Effector CD8-positive, alpha-beta T cell (primary cell): ENCODE measurements at regions not wholly inside any gene's neighbourhood (a gene's known extent, or its start where the extent isn't known, plus 50 kb on each side); places are given as distances from the start of the nearest gene placed in this dataset.

Source experiments
- DNase-seq: peaks from one replicate; lab custom pipeline; 2025; lab: John Stamatoyannopoulos, UW

- no peak for DNase-seq
Observed at GRCh38 chr13:24008679-24009078, 111.4 kb upstream of the C1QTNF9B start.

GRCh38 chr13:24011266-24011665 lies 114.0 kb upstream of the C1QTNF9B start:
- no peak for DNase-seq

- DNase-seq = no peak
Observed at GRCh38 chr13:24012648-24013047, 115.3 kb upstream of the C1QTNF9B start.

- DNase-seq = no peak
Observed at GRCh38 chr13:24013189-24013588, 115.9 kb upstream of the C1QTNF9B start.

- no peak for DNase-seq
Observed at GRCh38 chr13:24016046-24016445, 118.7 kb upstream of the C1QTNF9B start.

GRCh38 chr13:24022568-24022967 lies 125.3 kb upstream of the C1QTNF9B start:
- no peak for DNase-seq

GRCh38 chr13:24023073-24023472 lies 125.8 kb upstream of the C1QTNF9B start:
- DNase-seq = no peak

- DNase-seq = no peak
Observed at GRCh38 chr13:24027494-24027893, 130.2 kb upstream of the C1QTNF9B start.

GRCh38 chr13:24032252-24032651 lies 128.3 kb upstream of the SPATA13 start:
- no peak for DNase-seq

- DNase-seq = no peak
Observed at GRCh38 chr13:24032674-24033073, 127.8 kb upstream of the SPATA13 start.

- DNase-seq = no peak
Observed at GRCh38 chr13:24033527-24034302, 126.8 kb upstream of the SPATA13 start.

- no peak for DNase-seq
Observed at GRCh38 chr13:24035411-24035810, 125.1 kb upstream of the SPATA13 start.

- no peak for DNase-seq
Observed at GRCh38 chr13:24036115-24036514, 124.4 kb upstream of the SPATA13 start.

- no peak for DNase-seq
Observed at GRCh38 chr13:24038405-24038804, 122.1 kb upstream of the SPATA13 start.

- no peak for DNase-seq
Observed at GRCh38 chr13:24038841-24039330, 121.6 kb upstream of the SPATA13 start.

GRCh38 chr13:24039621-24040475 lies 120.7 kb upstream of the SPATA13 start:
- DNase-seq = no peak

GRCh38 chr13:24040835-24041234 lies 119.7 kb upstream of the SPATA13 start:
- no peak for DNase-seq

- DNase-seq = no peak
Observed at GRCh38 chr13:24041651-24042225, 118.8 kb upstream of the SPATA13 start.

- DNase-seq = no peak
Observed at GRCh38 chr13:24042710-24043440, 117.6 kb upstream of the SPATA13 start.

- no peak for DNase-seq
Observed at GRCh38 chr13:24043590-24044350, 116.8 kb upstream of the SPATA13 start.

- DNase-seq = no peak
Observed at GRCh38 chr13:24045597-24045996, 114.9 kb upstream of the SPATA13 start.
